Loucy (cell line): ENCODE measurements at regions not wholly inside any gene's neighbourhood (a gene's known extent, or its start where the extent isn't known, plus 50 kb on each side); places are given as distances from the start of the nearest gene placed in this dataset.

Source experiments
- EZH2phosphoT487 ChIP-seq: fragments of 200-600 bp; IDR thresholded peaks from 2 replicates; pipeline ENCODE4 v1.6.1; 2018; ENCODE audit warnings: antibody characterized with exemption, mild to moderate bottlenecking, moderate library complexity, borderline replicate concordance
- TF ChIP-seq, protein P1 (sequence below): fragments of 200-600 bp; sonication (generic); conservative IDR thresholded peaks from 2 replicates; pipeline ENCODE4 v1.5.1; 2014; ENCODE audit warnings: mild to moderate bottlenecking, antibody characterized with exemption, low read length

DNA sequence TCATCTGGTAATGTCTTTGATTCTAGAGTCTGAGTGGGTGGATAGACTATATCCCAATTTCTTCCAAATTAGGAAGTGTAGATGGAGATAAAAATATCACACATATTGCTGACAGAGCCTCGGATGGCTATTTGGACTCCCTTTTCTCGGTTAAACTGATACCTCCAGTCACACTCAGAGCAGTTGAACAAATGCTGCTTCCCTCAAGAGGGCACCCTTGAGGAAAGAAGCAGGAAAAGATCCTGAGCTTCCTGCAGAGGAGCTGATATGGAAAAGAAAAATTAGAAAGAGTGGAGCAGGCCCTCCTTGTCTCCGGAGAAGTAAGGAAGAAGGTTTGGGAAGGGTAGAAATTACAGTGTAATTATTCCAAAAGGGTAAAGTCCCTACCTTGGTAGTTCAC lies 96.2 kb upstream of the CCSER1 start:
- TF ChIP-seq, protein P1, sequence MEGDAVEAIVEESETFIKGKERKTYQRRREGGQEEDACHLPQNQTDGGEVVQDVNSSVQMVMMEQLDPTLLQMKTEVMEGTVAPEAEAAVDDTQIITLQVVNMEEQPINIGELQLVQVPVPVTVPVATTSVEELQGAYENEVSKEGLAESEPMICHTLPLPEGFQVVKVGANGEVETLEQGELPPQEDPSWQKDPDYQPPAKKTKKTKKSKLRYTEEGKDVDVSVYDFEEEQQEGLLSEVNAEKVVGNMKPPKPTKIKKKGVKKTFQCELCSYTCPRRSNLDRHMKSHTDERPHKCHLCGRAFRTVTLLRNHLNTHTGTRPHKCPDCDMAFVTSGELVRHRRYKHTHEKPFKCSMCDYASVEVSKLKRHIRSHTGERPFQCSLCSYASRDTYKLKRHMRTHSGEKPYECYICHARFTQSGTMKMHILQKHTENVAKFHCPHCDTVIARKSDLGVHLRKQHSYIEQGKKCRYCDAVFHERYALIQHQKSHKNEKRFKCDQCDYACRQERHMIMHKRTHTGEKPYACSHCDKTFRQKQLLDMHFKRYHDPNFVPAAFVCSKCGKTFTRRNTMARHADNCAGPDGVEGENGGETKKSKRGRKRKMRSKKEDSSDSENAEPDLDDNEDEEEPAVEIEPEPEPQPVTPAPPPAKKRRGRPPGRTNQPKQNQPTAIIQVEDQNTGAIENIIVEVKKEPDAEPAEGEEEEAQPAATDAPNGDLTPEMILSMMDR: peak; percentile 22; the same call in 1 of the 2 replicates
- TF ChIP-seq EZH2phosphoT487: no peak
